GM19372 (cell line): ENCODE measurements at regions not wholly inside any gene's neighbourhood (a gene's known extent, or its start where the extent isn't known, plus 50 kb on each side); places are given as distances from the start of the nearest gene placed in this dataset.
"Not testable (repeated sequence)": the region's sequence is repeated elsewhere in the genome, so short reads cannot be mapped to it uniquely, and the experiment has no call there.

ENCODE experiments used
- ATAC-seq: cut with Tn5 transposase; IDR thresholded peaks from one replicate; pipeline ENCODE4 v1.9.1; 2021; ENCODE audit warnings: mild to moderate bottlenecking, low read depth, moderate library complexity; ENCODE audit not compliant: unreplicated experiment

DNA sequence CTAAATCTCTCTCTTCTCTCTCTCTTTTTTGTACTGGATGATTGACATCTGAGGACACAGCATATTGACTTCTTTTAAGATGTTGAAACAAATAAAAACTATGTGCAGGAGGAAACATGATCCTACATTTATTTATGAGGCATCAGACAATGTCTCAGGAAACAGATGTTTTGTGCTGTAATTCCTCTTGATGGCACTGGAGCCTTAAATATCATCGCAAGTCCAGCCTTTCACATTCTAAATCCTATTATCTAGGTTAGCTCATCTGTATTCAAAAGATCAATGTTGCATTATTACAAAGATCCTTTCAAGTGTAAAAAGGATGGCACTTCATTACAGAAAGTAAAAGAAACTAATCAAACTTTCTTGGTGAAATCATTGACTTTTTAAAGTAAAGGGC lies 63.9 kb downstream of the MAT2B start:
- ATAC-seq: no peak

DNA sequence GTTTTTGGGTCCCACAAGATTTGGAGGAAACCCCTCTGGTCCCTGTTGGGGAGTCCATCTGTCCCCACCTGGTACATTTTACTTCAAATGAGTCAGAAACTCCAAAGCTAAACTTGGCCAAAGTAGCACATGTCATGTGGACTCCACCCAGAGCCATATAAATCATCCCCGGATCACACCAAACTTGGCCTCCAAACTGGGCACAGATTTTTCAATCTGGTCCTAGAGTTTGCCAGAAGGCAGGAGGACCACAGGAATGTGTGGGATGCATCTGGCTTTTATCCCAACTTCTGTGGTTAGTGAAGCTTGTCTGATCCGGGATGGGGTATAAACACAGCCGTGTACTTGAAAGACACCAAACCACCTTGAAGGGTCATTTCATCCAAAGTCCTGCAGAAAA lies 66.3 kb downstream of the MAT2B start:
- ATAC-seq: no peak

DNA sequence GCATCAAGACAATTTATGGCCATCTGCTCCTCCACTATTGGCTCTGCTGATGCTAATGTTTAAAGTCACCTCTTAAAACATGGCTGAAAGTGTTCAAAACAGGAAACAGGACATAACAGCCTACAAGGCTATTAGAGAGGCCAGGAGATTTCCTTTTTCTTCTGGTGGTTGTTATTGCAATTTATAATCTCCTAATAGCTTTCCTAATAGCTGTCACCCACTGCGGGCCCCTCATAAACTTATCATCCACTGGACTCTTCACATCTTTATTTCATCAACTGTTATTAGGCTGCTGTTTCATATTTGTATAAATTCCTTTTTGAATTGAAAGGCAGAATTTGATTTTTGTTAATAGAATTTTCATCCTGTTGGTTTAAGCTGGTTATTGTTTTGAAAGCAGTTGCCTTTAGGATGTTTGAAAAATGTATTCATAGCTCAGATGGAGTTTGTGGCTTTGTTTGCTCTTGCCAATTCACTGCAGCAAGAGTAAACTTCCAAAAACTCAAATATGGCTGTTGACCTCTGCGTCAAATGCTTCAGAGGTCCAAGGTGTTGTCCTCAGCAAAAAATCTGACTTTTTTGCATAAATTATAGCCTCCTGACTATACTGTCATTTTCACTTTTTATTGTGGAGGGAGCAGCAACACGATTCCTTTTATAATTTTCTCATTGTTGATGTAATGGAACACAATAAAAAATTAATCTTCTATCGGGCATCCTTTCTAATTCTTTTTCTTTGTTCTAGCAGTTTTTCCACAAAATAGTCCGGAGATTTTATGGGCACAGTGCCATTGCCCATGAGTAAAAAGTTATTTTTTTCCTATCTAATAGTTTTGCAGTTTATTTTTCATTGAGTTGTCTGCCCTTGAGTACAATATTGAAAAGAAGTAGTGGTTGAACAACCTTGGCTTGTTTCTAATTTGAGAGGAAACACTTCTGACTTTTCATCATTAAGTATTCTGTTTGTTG lies 69.3 kb downstream of the MAT2B start:
- no peak for ATAC-seq

GRCh38 chr5:163578652-163579051 lies 73.2 kb downstream of the MAT2B start:
- no peak for ATAC-seq

GRCh38 chr5:163579729-163580128 lies 74.3 kb downstream of the MAT2B start:
- ATAC-seq: no peak

- ATAC-seq: no peak
These were observed 75.1 kb downstream of the MAT2B start for GRCh38 chr5:163580516-163580915.

DNA sequence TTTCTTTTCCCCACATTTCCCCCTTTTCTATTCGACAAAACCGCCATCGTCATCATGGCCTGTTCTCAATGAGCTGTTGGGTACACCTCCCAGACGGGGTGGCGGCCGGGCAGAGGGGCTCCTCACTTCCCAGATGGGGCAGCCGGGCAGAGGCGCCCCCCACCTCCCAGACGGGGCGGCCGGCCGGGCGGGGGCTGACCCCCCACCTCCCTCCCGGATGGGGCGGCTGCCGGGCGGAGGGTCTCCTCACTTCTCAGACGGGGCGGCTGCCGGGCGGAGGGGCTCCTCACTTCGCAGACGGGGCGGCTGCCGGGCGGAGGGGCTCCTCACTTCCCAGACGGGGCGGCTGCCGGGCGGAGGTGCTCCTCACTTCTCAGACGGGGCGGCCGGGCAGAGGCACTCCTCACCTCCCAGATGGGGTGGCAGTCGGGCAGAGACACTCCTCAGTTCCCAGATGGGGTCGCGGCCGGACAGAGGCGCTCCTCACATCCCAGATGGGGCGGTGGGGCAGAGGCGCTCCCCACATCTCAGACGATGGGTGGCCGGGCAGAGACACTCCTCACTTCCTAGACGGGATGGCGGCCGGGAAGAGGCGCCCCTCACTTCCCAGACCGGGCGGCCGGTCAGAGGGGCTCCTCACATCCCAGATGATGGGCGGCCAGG lies 78.2 kb downstream of the MAT2B start:
- ATAC-seq: not testable (repeated sequence)

GRCh38 chr5:163585206-163585605 lies 79.8 kb downstream of the MAT2B start:
- no peak for ATAC-seq

DNA sequence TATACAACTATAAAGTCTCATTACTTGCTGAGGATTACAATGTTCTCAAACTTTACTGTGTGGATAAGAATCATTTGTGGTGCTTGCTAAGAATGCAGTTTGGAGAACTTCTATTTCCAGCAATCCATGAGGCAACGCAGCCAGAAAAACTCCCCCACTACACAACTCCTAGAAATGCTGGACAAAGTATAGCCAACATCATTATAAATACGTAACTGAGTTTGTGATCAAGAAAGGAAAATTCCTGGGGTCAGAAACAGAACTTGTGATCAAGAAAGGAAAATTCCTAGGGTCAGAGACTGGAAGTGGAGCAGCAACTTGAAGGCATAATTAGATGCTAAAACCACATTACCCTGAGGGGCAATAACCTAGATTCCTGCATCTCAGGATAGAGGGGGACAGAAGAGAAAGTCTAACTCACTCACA lies 81.1 kb downstream of the MAT2B start:
- ATAC-seq: no peak

DNA sequence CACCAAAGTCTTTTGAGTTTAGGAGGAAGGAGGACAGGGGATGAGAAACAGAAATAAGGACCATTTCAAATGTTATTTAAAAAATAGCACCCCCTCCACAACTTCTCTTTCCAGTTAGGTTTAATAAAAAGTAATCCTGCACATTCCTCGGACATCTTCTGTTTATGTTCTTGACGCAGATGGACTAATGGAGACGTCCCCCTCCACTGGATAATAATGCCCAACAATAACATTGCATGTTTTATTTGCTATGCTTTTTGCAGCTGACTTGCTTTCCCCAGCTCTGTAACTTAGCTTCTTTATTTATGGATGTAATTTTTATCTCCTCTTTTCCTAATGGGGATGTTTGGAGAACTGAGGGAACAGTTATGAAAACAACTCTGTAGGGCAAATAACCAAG lies 89.5 kb downstream of the MAT2B start:
- no peak for ATAC-seq

- no peak for ATAC-seq
These were observed 90.7 kb downstream of the MAT2B start for GRCh38 chr5:163595932-163596607.

DNA sequence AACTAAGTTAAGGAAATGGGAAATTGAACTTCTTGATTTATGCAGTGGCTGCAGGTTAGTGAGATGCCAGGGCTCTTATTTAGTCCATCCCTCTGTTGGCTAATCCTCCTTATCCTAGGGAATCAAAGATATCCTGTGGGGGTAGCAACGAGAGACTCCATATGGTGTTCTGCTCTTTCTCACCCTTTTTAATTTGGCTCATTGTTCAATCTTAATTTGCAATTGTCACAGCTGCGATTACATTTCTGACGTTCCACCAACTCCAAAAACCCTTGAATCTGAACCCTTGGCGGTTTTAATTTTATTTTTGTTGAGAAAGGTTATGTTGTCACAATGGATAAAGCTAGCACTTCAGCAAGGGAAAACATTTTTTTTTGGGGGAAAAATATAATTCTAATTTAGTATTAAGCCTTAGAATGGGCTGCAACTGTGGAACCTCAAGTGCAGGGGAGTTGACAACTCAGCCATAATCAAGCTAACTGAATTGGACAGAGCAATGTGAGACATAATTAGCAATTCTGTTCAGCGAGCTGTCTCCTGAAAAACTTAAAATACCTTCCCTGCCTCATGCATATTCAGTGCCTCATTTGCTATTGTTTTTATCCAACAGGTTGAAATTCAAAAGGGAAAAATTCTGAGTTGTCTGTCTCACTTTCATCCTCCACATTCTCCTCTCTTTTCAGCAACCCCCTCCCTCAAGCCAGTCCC lies 91.3 kb downstream of the MAT2B start:
- no peak for ATAC-seq

DNA sequence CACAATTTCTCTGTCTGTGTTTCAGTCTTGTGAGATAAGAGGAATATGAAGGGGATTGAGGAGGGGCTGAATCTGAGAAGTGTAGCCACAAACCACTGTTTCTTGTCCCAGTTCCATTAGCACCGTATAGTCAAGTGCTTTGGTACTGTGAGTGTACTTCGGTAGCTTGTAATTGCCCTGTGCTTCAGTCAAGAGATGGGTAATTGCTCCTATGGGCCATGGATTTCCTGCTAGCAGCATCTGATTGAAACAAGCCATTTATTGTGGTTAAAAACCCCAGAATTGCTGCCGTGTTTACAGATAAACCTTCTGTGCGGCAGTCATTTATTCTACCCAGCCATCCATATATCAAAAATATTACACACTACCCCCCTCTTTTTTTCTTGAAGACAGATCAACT lies 98.6 kb downstream of the MAT2B start:
- ATAC-seq: no peak

DNA sequence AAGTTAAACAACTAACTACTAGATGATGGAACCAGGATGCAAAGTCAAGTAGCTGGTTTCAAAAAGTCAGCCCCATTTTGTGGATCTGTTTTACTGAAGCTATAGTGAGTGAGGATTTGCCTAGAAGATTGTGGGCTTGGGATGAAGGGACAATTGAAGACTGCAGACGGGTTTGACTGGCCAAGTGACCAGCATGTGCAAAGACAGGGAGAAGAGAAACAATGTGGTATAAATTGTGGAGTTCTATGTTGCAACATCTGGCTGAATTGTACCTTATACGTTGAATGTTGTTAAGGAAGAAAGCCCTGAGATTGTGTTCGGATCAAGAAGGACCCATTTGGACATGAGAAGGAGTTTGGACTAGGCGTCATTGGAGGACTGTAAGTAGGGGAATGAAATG lies 101.8 kb downstream of the MAT2B start:
- no peak for ATAC-seq

GRCh38 chr5:163608621-163609020 lies 103.2 kb downstream of the MAT2B start:
- ATAC-seq: no peak

DNA sequence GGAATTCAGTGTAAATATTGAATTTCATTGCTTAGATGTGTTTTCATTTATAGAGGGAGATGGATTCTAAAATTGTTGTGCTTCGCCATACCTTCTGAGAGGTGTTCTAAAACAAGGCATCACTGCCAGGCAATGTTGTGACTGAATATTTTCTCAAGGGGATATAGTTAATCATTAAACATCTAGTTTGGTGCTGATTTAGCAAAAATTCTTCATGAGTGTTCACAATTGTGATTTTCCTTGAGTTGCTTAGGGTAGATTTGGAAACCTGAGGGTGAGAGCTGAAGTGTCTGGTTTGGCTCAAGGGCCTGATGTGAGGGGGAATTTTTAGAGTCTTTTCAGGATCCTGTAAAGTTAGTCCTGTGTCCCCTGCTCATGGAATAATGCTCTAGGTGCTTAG lies 104.5 kb downstream of the MAT2B start:
- no peak for ATAC-seq

DNA sequence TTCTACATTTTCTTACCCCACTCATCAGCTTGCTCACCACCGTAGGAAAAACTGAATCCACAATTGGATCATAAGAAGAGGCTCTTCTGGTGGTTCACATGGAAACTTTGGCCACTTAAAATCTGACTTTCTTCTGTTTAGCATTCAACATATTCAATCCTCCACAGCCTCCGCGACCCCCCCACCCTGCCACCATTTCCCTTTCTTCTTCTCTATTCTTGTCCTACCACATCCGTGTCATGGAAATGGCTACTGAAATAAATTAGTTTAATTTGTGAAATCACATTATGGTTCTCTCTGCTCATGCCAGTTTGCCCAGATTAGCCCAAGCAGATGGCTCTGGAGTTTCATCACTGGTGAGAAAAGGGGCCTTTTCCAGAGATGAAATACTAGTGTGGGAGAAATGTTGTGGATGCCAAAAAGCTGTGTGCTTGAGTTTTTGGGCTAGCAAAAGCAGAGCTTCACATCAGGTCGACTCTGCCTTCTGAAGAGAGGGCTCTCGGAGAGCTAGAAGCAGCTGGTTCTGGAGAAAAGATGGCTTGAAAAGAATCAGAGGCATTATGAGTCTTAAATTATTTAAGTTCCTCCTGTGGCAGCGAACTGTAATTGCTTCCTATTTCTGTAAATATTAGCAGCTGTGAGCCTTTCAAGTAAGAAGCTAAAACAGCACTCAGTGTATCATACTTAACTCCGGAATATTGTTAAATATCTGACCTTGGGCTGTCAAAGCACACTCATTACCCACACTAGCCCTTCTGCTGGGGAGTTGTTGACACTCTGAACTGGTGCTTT lies 107.1 kb downstream of the MAT2B start:
- no peak for ATAC-seq

GRCh38 chr5:163613150-163613442 lies 107.7 kb downstream of the MAT2B start:
- no peak for ATAC-seq

DNA sequence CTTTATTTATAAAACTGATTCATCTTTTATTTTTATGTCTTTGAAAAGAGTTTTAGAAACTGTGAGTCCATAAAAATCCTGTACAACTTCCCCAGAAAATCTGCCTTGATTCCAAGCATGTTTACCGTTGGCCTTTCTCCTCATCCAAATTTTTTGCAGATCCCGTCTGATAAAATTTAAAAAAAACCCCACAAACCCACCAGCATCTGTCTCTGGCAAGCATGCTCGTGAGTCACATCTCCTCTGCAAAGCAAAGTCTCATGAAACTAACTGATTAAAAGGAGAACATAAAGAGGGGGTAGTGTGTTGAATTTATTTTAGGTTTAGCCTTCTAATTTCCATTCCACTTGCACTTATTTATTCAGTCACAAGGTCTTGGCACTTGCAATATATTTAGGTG lies 109.4 kb downstream of the MAT2B start:
- ATAC-seq: no peak

GRCh38 chr5:163619273-163619934 lies 114.0 kb downstream of the MAT2B start:
- ATAC-seq: no peak
